ENCODE measurements at regions not wholly inside any gene's neighbourhood (a gene's known extent, or its start where the extent isn't known, plus 50 kb on each side); places are given as distances from the start of the nearest gene placed in this dataset.

- Histone ChIP-seq H3F3A (ENCODE audit: low read depth) (no peaks in the 10 kb centered on the region), H3K79me2 (ENCODE audit: insufficient read depth, low read length) (no peaks in the 10 kb centered on the region), H4K20me1 (ENCODE audit: insufficient read depth, low read length, poor library complexity, severe bottlenecking) (no peaks in the 10 kb centered on the region), H3K9me2 (replicated peaks; ENCODE audit: low read depth, low read length) (no peaks in the 10 kb centered on the region), H3K4me2 (ENCODE audit: low read depth, low read length, poor library complexity, severe bottlenecking) (no peak overlapping the region), H3K36me3 (ENCODE audit: insufficient read depth, low read length) (no peaks in the 10 kb centered on the region), H3K9ac (ENCODE audit: low read depth, low read length, poor library complexity, severe bottlenecking) (no peak overlapping the region), H3K27me3 (ENCODE audit: insufficient read depth, low read length, poor library complexity, severe bottlenecking) (no peaks in the 10 kb centered on the region), H3K9me3 (ENCODE audit: insufficient read depth, low read depth, low read length) (no peaks in the 10 kb centered on the region), H3K4me1 (ENCODE audit: insufficient read depth, low read length, poor library complexity, severe bottlenecking) (no peaks in the 10 kb centered on the region), H3K4me3 (ENCODE audit: low read length, poor library complexity, severe bottlenecking) (no peak overlapping the region), H2AFZ (ENCODE audit: low read length) (no peak overlapping the region)
- no peak for TF ChIP-seq EZH2phosphoT487 (IDR thresholded peaks at IDR 0.05; ENCODE audit: borderline replicate concordance)
Measured at GRCh38 chr17:63099425-63099824, 133.4 kb downstream of the TANC2 start.

GRCh38 chr17:63102034-63102433 is 136.0 kb downstream of the TANC2 start:
- Histone ChIP-seq H3K4me3 (ENCODE audit: low read length, poor library complexity, severe bottlenecking) (no peak overlapping the region), H3K4me1 (ENCODE audit: insufficient read depth, low read length, poor library complexity, severe bottlenecking) (no peaks in the 10 kb centered on the region), H3K9me3 (ENCODE audit: insufficient read depth, low read depth, low read length) (no peaks in the 10 kb centered on the region), H3K9ac (ENCODE audit: low read depth, low read length, poor library complexity, severe bottlenecking) (no peak overlapping the region), H3K79me2 (ENCODE audit: insufficient read depth, low read length) (no peaks in the 10 kb centered on the region), H3F3A (ENCODE audit: low read depth) (no peaks in the 10 kb centered on the region), H3K9me2 (replicated peaks; ENCODE audit: low read depth, low read length) (no peaks in the 10 kb centered on the region), H4K20me1 (ENCODE audit: insufficient read depth, low read length, poor library complexity, severe bottlenecking) (no peaks in the 10 kb centered on the region), H3K36me3 (ENCODE audit: insufficient read depth, low read length) (no peaks in the 10 kb centered on the region), H3K27me3 (ENCODE audit: insufficient read depth, low read length, poor library complexity, severe bottlenecking) (no peaks in the 10 kb centered on the region), H2AFZ (ENCODE audit: low read length) (no peak overlapping the region), H3K4me2 (ENCODE audit: low read depth, low read length, poor library complexity, severe bottlenecking) (no peak overlapping the region)
- TF ChIP-seq EZH2phosphoT487 (IDR thresholded peaks at IDR 0.05; ENCODE audit: borderline replicate concordance), result no peak
- TF ChIP-seq, protein P1, sequence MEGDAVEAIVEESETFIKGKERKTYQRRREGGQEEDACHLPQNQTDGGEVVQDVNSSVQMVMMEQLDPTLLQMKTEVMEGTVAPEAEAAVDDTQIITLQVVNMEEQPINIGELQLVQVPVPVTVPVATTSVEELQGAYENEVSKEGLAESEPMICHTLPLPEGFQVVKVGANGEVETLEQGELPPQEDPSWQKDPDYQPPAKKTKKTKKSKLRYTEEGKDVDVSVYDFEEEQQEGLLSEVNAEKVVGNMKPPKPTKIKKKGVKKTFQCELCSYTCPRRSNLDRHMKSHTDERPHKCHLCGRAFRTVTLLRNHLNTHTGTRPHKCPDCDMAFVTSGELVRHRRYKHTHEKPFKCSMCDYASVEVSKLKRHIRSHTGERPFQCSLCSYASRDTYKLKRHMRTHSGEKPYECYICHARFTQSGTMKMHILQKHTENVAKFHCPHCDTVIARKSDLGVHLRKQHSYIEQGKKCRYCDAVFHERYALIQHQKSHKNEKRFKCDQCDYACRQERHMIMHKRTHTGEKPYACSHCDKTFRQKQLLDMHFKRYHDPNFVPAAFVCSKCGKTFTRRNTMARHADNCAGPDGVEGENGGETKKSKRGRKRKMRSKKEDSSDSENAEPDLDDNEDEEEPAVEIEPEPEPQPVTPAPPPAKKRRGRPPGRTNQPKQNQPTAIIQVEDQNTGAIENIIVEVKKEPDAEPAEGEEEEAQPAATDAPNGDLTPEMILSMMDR (conservative IDR thresholded peaks at IDR 0.05; ENCODE audit: low read length), result no peak

GRCh38 chr17:63106050-63106449 is 140.0 kb downstream of the TANC2 start:
- Histone ChIP-seq H3K9ac (ENCODE audit: low read depth, low read length, poor library complexity, severe bottlenecking) (no peak overlapping the region), H3K79me2 (ENCODE audit: insufficient read depth, low read length) (no peaks in the 10 kb centered on the region)
- TF ChIP-seq EZH2phosphoT487 (IDR thresholded peaks at IDR 0.05; ENCODE audit: borderline replicate concordance), result no peak
- TF ChIP-seq, protein P1 (conservative IDR thresholded peaks at IDR 0.05; ENCODE audit: low read length), result no peak

DNA sequence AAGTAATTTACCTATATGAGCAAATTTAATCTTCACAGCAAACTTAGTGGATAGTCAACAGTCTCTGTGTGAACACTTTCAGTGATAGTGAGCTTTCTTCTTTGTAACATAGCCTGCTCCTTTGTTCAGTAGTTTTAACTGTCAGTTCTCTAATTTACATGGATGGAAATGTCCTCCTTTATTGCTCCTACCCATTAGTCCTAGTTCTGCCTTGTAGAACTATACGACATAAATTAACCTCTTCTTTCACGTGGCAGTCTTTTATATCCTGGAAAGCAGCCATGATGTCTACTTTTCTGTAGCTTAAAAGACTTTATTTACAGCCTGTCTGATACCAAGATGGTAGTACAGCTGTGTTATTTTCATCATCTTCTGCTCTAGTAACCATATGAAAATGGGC is 143.6 kb downstream of the TANC2 start:
- no peaks in the 10 kb centered on the region for H3K79me2 ChIP-seq (ENCODE audit: insufficient read depth, low read length)
- no peaks in the 10 kb centered on the region for H3K9me2 ChIP-seq (replicated peaks; ENCODE audit: low read depth, low read length)
- no peak overlapping the region for H3K4me3 ChIP-seq (ENCODE audit: low read length, poor library complexity, severe bottlenecking)
- no peak overlapping the region for H3K4me2 ChIP-seq (ENCODE audit: low read depth, low read length, poor library complexity, severe bottlenecking)
- no peaks in the 10 kb centered on the region for H3K27me3 ChIP-seq (ENCODE audit: insufficient read depth, low read length, poor library complexity, severe bottlenecking)
- no peaks in the 10 kb centered on the region for H4K20me1 ChIP-seq (ENCODE audit: insufficient read depth, low read length, poor library complexity, severe bottlenecking)
- H3K9me3 ChIP-seq (ENCODE audit: insufficient read depth, low read depth, low read length), result no peaks in the 10 kb centered on the region
- H3K9ac ChIP-seq (ENCODE audit: low read depth, low read length, poor library complexity, severe bottlenecking), result no peak overlapping the region
- H3K4me1 ChIP-seq (ENCODE audit: insufficient read depth, low read length, poor library complexity, severe bottlenecking), result no peaks in the 10 kb centered on the region
- no peak overlapping the region for H2AFZ ChIP-seq (ENCODE audit: low read length)
- no peak for TF ChIP-seq EZH2phosphoT487 (IDR thresholded peaks at IDR 0.05; ENCODE audit: borderline replicate concordance)
- TF ChIP-seq, protein P1 (conservative IDR thresholded peaks at IDR 0.05; ENCODE audit: low read length), result no peak
- no peaks in the 10 kb centered on the region for H3F3A ChIP-seq (ENCODE audit: low read depth)
- no peaks in the 10 kb centered on the region for H3K36me3 ChIP-seq (ENCODE audit: insufficient read depth, low read length)

More at GRCh38 chr17:63106050-63106449, 140.0 kb downstream of the TANC2 start:
- no peak overlapping the region for H2AFZ ChIP-seq (ENCODE audit: low read length)
- H3K27me3 ChIP-seq (ENCODE audit: insufficient read depth, low read length, poor library complexity, severe bottlenecking), result no peaks in the 10 kb centered on the region
- H3K4me2 ChIP-seq (ENCODE audit: low read depth, low read length, poor library complexity, severe bottlenecking), result no peak overlapping the region
- H3K9me2 ChIP-seq (replicated peaks; ENCODE audit: low read depth, low read length), result no peaks in the 10 kb centered on the region
- no peaks in the 10 kb centered on the region for H4K20me1 ChIP-seq (ENCODE audit: insufficient read depth, low read length, poor library complexity, severe bottlenecking)
- no peaks in the 10 kb centered on the region for H3K4me1 ChIP-seq (ENCODE audit: insufficient read depth, low read length, poor library complexity, severe bottlenecking)
- no peaks in the 10 kb centered on the region for H3K9me3 ChIP-seq (ENCODE audit: insufficient read depth, low read depth, low read length)
- H3K36me3 ChIP-seq (ENCODE audit: insufficient read depth, low read length), result no peaks in the 10 kb centered on the region
- no peak overlapping the region for H3K4me3 ChIP-seq (ENCODE audit: low read length, poor library complexity, severe bottlenecking)
- no peaks in the 10 kb centered on the region for H3F3A ChIP-seq (ENCODE audit: low read depth)
